ENCODE measurements at regions not wholly inside any gene's neighbourhood (a gene's known extent, or its start where the extent isn't known, plus 50 kb on each side); places are given as distances from the start of the nearest gene placed in this dataset.
"Not testable (repeated sequence)": the region's sequence is repeated elsewhere in the genome, so short reads cannot be mapped to it uniquely, and the experiment has no call there.

DNA sequence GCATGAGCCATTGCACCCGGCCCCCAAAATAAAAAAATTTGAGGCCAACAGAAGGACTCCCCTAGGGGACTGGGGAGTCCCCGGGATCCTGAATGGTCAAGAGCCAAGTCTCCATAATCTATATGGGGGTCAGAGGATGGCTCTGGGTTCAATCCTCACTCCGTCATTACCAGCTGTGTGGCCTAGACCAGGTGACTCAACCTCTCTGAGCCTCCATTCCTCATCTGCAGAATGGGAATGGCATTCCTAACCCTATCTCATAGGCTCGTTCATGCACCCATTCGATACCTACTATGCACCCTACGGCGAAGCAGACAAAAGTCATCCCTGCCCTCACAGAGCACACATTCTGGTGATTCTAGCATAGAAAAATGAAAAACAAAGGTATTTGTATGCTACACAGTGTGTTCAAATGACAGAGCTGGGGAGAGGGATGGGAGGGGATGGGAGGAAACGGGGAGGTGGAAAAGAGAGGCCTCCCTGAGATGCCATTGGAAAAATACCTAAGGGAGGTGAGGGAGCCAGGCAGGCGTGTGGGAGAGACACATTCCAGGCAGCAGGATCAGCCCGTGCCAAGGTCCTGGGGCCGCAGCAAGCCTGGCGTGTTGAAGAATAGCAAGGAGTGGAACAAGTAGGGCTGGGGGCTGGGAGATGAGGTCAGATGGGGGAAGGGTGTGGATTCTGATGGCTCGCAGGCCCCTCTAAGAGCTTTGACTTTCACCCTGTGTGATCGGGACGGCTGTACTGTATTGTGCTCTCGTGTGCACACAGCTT lies 71.2 kb downstream of the RMI2 start:
- DNase-seq, result no peak

DNA sequence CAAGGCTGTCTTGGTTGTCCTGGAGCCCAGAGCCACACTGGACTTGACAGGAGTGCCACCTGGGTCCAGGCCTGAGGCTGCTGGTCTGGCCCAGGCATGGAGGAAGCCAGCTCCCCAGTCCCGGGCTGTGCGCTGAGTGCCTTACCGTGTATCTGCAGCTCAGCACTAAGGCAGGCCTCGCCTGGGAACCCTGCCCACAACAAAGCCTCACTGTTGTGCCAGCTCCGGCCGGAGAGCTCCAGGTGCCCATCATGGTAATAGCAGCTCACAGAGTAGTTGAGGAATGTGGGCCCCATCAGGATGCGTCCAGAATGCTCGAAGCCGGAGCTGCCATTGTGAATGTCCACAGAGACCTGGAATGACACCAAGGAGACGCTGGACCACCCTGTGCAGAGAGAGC lies 72.2 kb downstream of the RMI2 start:
- DNase-seq, result no peak

DNA sequence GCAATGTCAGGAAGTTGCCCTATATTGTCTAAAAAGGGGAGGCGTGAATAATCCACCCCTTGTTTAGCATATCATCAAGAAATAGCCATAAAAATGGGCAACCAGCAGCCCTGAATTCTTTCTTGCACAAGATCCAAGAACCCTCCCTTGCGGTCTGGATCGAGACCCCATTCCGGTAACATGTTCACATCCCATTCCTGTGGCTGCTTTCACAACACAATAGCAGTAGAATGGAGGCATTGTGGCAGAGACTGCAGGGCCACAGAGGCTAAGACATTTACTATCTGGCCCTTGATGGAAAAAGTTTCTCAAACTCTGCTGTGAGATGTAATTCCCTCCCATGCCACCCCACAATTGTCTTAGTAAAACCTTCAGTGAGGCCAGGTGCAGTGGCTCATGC lies 73.2 kb downstream of the RMI2 start:
- DNase-seq, result no peak

DNA sequence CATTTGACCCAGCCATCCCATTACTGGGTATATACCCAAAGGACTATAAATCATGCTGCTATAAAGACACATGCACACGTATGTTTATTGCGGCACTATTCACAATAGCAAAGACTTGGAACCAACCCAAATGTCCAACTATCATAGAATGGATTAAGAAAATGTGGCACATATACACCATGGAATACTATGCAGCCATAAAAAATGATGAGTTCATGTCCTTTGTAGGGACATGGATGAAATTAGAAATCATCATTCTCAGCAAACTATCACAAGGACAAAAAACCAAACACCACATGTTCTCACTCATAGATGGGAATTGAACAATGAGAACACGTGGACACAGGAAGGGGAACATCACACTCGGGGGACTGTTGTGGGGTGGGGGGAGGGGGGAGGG lies 74.8 kb downstream of the RMI2 start:
- DNase-seq, result not testable (repeated sequence)

DNA sequence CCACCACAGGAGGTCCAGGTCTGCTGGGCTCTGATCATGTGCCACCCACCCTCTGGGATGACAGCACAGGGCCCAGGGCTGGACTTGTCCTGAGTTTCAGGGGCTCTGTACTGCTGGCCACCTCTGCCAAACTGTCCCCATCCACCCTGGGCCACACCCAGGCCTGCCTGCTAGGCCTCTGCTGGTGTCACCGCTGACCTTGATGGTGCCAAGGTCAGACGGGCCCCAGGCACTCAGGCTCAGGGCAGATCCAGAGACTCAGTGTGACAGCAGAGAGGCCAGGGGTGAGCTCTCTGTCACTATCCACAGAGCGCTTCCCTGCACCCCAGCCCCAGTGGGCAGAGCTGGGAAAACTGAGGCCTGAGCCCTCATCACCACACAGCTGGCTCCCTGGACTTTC lies 75.6 kb downstream of the RMI2 start:
- no peak for DNase-seq

DNA sequence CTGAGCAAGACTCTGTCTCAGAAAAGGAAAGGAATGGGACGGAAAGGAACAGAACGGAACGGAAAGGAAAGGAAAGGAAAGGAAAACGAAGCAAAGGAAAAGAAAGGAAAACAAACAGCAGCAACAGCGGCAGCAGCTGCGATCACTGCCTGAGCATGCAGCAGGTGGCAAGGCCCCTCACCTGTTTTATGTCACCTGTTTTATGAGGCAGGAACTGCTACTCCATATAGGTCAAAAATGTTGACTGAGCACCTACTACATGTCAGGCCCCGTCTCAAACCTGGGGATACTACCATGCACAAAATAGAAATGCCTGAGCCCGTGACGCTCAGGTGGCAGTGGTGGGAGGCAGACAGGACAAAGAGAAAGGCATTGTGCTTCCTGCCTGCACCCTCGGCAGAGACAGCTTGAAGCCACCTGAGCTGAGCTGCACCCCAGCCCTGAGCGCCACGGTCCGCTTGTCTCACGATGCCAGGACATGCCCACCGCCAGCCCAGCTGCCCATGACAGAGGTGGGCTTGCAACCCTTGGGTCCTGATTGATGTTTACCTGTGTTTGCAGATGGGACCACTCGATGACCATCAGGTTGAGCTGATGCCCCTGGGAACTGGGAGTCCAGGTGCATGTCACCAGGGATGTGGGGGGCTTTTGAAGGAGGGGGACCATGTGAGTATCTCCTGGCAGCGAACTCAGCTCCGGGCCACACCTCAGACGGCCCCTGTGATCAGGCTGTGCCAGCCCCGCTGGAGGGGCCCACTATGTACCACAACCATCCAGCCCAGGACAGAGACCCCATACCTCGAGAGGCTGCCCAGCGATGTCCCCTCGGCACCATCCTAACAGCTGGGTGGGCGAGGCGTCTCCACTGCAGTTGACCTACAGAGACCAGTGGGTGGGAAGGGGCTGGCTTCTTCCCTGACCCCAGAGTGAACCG lies 77.4 kb downstream of the RMI2 start:
- DNase-seq, result no peak

DNA sequence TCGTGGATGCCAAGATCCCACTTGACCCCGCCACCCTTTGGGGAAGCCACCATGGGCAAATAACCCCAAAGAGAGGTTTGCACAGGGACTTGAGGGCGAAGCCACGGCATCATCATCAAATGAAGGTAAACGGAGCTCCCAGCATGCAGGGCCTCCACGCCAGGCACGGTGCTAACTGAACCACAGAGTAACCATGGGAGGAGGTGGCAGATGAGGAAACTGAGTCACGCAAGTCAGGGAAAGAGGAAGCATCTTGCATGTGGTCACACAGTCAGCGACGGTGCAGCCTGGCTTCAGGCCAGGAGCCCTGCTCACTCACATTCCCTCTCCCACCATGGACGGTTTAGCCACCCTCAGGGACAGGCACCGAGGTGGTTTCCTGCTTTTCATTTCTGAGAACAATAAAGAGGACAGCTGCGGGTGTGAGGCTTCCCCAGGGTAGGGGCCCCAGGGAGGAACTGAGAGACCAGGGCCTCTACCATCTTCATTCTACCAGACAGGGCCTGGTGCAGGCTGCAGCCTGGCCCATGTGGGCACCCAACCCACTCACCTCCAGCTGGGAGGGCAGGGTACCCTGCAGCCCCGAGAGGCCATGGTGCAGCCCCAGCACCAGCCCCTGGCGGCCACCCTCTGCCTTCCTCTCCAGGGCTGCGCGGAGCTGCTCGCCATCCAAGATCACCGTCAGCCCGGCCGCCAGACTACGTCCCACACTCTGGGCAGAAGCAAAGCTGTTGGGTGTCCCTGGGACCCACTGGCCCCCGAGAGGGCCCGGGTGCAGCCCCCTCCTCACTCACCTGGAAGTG lies 78.3 kb downstream of the RMI2 start:
- no peak for DNase-seq

DNA sequence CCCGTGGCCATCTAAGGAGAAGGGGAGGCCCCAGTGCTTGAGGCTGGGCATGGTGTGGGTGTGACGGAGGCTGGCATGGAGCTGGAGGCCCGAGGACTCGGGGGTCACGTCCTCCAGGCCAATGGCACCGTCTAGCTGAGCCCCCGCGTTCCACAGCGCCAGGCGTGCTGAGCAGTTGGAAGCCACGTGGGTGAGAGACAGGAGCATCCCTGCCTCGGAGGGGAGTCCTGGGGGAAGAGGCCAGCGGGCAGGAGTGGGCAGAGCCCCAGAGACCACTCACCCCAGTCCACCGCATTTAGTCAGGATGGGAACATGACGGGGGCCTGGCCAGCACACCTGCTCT lies 78.8 kb downstream of the RMI2 start:
- DNase-seq, result no peak

DNA sequence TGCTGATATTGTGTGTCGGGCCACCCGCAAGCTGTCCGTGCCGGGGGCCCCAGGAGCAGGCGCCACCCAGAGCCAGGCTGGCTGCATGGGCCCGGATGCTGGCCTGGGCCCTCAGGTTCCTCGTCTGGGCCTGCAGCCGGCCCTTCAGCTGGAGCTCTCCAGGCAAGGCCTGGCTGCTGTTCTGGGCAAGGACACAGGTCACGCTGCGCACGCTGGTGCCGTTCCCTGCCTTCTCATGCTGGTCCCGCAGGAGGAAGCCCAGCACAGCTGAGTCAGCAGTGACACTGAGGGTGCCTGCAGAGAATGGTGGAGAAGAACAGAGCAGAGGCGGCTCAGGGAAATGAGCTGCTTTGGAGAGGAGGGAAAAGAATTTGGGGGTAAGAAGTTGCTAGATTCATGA lies 79.9 kb downstream of the RMI2 start:
- no peak for DNase-seq

DNA sequence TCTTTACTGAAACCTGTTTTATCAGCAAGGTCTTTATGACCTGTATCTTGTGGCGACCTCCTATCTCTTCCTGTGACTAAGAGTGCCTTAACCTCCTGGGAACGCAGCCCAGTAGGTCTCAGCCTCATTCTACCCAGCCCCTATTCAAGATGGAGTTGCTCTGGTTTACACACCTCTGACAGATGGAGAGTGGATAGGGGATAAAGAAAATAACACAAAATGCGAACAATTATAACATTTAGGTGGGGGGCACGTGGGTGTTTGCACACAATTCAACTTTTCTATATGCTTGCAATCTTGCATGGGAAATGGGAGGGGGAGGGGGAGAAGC lies 83.3 kb downstream of the RMI2 start:
- DNase-seq, result no peak

DNA sequence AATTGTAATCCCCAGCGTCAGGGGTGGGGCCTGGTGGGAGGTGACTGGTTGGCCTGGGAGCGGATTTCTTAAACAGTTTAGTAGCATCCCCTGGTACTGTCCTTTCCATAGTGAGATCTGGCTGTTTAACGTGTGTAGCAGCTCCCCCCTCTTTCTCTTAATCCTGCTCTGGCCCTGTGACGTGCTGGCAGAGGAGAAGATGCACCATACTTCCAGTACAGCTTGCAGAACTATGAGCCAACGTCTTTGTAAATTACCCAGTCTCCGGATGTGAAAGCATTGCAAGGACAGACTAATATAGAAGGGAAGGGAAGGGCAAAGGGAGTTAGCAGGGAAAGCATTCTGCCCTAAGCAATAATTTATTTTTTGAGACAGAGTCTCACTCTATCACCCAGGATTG lies 83.9 kb downstream of the RMI2 start:
- DNase-seq, result no peak

DNA sequence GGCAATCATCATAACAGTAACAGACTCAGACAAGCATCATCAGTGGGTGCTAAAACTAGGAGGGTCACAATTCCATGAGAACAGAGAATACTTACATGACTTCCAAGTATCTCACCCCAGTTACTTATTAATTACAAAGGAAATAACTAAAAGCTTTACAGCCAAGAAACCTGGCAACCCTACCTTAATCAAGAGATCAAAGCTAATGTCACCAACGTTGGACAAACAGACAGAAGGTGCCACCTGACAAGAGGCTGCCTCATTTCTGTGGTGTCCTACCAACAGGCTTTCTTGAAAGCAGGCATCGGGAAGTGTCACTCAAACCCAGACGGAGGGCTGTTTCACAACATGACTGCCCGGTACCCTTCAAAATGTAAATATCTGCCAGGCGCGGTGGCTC lies 84.6 kb downstream of the RMI2 start:
- no peak for DNase-seq

DNA sequence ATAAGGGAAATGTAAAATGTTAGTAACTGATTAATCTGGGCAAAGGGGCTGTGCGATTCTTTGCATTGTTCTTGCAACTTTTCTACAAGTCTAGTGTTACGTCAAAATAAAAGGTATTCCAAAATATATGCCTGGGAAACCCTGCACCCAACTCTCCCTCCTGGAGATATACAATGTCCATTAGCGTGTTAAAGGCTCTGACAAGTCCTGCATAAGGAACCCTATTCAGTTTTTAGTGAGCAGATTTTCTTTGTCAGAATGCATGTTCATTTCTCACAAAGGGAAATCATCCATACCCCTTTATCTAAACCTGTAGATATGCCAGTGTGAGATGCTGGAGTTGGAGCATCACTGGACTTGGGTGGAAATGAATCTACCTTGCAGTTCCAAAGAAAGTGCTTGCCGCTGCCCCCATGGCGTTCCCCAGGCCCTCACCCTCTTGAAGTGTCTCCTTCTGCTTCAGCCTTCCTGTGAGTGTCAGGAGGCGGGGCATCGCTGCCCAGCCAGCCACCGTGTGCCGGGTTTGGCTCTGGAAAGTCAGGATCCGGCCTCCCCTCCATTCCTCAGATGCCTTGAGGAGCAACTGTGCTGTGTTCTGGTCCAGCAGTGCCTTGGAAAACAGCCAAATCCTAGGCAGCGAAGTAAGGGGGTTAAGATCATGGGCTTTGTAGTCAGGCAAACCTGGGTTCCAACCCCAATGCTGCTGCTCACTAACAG lies 85.5 kb downstream of the RMI2 start:
- no peak for DNase-seq

DNA sequence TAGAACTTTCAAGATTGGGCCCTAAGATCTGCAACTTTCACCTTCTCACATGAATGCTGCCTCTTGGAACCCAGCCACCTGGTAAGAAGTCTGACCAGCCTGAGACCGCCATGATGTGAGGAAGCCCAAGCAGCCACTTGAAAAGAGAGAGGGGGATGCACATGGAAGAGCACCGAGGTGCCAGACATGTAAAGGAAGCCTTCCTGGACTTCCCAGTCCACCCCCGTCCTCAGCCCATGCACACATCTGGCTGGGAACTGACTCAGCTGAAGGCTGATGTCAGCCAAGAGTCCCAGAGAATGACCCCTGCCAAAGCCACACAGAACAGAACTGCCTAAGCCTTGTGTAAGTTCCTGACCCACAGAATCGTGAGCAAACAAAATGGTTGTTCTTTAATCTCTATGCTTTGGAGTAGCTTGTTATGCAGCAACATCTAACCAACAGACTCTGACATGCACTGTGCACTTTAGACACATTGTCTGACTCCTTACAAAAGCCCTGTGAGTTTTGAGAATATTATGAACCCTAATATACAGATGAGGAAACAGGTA lies 86.7 kb downstream of the RMI2 start:
- no peak for DNase-seq

DNA sequence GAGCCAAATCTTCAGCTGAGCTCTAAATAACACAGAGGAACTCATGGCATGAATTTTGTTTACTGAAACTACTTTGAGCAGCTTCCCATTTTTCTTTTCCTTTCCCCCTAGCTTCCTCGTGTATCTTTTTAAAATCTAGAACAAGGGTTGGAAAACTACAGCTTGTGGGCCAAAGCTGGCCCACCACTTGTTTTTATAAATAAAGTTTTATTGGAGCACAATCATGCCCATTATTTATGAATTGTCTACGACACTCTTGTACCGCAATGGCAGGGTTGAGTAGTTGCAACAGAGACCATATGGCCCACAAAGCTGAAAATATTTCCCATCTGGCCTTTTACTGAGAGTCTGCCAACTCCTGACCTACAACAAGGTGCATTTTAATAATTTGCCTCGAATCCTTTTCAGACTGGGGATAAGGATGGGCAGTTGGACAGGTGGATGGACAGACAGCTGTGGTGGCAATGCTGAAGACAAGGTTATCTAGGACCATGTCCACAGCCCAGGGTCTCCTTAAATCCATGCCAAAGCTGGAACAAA lies 87.7 kb downstream of the RMI2 start:
- no peak for DNase-seq

DNA sequence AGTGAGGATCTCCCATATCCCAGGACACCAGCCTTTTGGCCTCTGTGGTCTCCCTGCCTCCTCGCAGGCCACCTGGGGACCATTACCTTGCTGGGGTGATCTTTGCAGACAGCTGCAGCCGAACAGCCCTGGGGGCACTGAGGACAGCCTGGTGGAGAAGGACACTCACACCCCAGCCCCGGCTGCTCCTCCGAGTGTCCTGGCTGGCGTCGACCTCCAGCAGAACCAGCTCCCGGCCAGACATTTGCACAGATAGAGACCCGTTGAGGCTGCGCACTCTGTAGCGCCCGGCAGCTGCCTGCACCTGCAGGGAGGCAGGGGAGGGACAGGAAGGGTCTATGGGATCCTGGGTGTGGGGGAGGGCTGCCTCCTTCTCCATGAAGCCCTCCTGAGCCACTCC lies 90.3 kb downstream of the RMI2 start:
- no peak for DNase-seq

DNA sequence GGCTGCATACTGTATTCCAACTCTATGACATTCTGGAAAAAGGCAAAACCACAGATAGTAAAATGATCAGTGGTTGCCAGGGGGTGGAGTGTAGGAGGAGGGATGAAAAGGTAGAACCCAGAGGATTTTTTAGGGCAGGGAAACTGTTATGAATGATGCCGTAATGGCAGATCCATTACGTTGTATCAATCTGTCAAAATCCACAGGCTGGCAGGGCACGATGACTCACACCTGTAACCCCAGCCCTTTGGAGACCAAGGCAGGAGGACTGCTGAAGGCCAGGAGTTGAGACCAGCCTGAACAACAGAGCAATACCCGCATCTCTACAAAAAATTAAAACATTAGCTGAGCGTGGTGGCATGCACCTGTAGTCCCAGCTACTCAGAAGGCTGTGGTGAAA lies 91.8 kb downstream of the RMI2 start:
- no peak for DNase-seq

DNA sequence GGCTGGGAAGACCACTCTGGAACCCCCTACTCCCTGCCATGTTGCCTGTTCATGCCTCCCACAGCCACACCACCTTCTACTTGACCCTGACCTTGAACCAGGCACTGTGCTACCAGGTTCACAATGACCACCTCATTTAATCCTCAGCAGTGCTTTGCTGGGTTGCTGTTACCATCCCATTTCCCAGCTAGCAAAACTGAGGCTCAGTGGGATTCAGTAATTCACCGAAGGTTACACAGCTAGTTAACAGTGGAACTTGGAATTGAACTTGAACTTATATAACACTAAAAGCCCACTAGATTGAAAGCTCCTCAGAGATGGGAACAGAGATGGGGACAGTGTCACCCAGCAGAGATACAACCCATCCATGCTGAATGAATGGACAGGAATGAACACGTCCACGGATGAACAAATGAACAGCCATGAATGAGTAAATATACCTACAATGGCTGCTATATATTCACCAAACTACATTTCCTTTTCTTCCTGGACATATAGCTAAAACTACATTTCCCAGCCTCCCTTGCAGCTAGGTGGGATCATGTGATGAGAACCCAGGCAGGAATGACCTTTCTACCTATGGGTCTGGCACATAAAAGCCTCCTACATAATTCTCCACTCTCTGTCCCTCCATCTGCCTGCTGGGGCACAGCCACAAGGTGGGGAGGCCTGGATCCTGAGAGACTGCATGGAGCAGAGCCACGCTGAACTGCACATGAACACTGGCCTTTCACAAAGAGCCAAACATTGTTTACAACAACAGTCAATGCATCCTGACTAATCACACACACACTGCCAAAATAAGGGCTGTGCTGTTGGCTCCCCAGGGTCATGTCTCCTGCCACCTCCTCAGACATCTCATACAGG lies 94.8 kb downstream of the RMI2 start:
- DNase-seq, result no peak

DNA sequence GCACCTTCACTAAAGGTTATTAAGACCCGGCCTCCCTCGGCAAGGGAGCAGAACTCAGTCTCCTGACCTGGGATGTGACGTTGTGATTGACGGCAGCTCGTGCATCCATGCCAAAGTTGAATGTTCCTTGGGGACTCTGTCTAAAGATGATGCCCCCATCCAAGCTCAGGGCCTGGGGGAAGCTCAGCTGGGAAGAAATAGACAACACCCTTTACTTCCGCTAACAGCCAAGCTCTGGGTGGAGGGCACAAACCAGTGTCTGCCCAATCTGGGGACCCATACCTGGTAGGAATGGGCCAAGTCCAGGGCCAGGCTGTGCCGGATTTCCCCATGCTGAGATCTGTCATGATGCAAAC lies 95.4 kb downstream of the RMI2 start:
- DNase-seq, result no peak

DNA sequence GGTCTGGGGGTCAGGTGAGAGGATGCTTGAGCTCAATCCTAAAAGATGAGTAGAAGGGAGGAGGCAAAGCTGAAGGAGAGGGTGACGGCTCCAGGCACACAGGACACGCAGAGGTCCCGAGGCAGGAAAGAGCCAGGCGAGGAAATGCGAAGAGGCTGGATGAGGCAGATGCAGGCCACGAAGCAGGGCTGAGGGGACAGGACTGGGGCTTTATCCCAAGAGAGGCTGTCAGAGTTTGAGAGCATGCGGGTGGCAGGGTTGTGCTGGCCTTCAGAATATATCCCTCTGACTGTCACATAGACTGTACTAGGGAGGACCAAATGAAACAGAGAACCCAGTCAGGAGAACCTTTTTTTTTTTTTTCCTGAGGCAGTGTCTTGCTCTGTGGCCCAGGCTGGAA lies 100.2 kb downstream of the RMI2 start:
- DNase-seq, result no peak

DNA sequence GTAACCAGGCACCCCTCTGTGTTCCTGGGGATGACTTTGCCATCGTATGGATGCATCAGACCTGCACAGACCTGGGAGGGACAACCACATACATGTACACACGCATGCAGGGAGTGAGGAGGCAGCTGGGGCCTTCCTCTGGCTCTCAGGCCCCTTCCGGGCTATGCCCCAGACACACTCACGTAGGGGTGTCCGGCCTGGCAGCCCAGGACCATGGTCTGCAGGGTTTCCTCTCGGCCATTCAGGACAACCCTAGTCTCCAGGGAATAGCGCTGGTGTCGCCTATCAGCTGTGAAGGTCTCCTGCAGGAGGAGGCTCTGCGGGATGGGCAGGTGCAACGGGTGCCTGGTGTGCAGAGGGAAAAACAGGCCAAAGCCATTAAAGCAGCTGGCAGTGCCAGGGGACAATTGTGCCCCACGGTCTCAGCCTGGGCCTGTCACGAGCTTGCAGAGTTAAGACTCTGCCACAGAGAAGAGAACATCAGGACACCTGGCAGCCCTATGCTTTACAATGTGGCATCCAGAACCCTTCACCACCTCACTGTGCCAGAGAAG lies 101.4 kb downstream of the RMI2 start:
- no peak for DNase-seq

Measured in activated T-cell treated with anti-CD3 and anti-CD28 coated beads, Interleukin-2, amount 50 U/mL, for 48 hours (primary cell).